SK-N-SH (cell line): ENCODE measurements at regions not wholly inside any gene's neighbourhood (a gene's known extent, or its start where the extent isn't known, plus 50 kb on each side); places are given as distances from the start of the nearest gene placed in this dataset.

ENCODE experiments used
- CTCF ChIA-PET: fragments of 300-600, 350-600 bp; formaldehyde crosslinking; extraction: SDS; loops from one replicate; lab custom pipeline; 2021; lab: Yijun Ruan, JAX
- POLR2A ChIA-PET: fragments of 350-600 bp; sonication (Branson Sonifier 250); formaldehyde crosslinking; extraction: SDS; loops from one replicate; lab custom pipeline; 2020; ENCODE audit warnings: antibody characterized with exemption, inconsistent platforms; lab: Yijun Ruan, JAX
- DNase-seq: peaks from one replicate; pipeline ENCODE4 v3.0.0; 2012
- H2AFZ ChIP-seq: fragments of 200-600 bp; sonication (generic); 2 replicates; pipeline ENCODE4 v1.8.1; 2016; ENCODE audit warnings: antibody characterized with exemption, mild to moderate bottlenecking, low read depth
- H3F3A ChIP-seq: fragments of 200-600 bp; sonication (generic); replicated peaks from 2 replicates; pipeline ENCODE3; 2016; ENCODE audit warnings: antibody characterized with exemption, mild to moderate bottlenecking; ENCODE audit not compliant: insufficient read depth
- H3K27ac ChIP-seq, 2 experiments: fragments of 200-500 bp in 1 of 2; fragments of 200-600 bp in 1 of 2; sonication (Bioruptor generic) in 1 of 2; sonication (generic), shearing (Covaris generic) in 1 of 2; 2 replicates each; pipeline versions ENCODE4 v1.5.1 to v1.6.1; 2014 to 2016; ENCODE audit warnings: low read depth in 2 of 2, inconsistent platforms in 1 of 2, low read length in 1 of 2, mild to moderate bottlenecking in 1 of 2, mixed read lengths in 1 of 2
- H3K27me3 ChIP-seq: fragments of 200-600 bp; sonication (generic), shearing (Covaris generic); 2 replicates; pipeline ENCODE4 v1.6.1; 2016; ENCODE audit warnings: mixed run types; ENCODE audit not compliant: insufficient read depth
- H3K36me3 ChIP-seq, 2 experiments: fragments of 200-500 bp in 1 of 2; fragments of 200-600 bp in 1 of 2; sonication (Bioruptor generic) in 1 of 2; sonication (generic) in 1 of 2; replicated peaks in 1 of 2; 2 replicates each; pipeline versions ENCODE3 to v1.5.1; 2014 to 2016; ENCODE audit warnings: low read length in 1 of 2, mild to moderate bottlenecking in 1 of 2; ENCODE audit not compliant: insufficient read depth in 2 of 2, control insufficient read depth in 1 of 2
- H3K4me1 ChIP-seq, 2 experiments: fragments of 200-500 bp in 1 of 2; fragments of 200-600 bp in 1 of 2; sonication (Bioruptor generic) in 1 of 2; sonication (generic), shearing (Covaris generic) in 1 of 2; 2 replicates each; pipeline versions ENCODE4 v1.5.1 to v1.6.1; 2014 to 2016; ENCODE audit warnings: low read depth in 1 of 2, low read length in 1 of 2, mixed run types in 1 of 2; ENCODE audit not compliant: insufficient read depth in 2 of 2, control insufficient read depth in 1 of 2
- H3K4me2 ChIP-seq: fragments of 200-600 bp; sonication (generic), shearing (Covaris generic); 2 replicates; pipeline ENCODE4 v1.6.1; 2017; ENCODE audit warnings: mixed run types
- H3K4me3 ChIP-seq, 2 experiments: fragments of 200-500 bp in 1 of 2; fragments of 200-600 bp in 1 of 2; sonication (Bioruptor generic) in 1 of 2; sonication (generic), shearing (Covaris generic) in 1 of 2; 2 replicates each; pipeline versions ENCODE4 v1.5.1 to v1.8.1; 2014 to 2016; ENCODE audit warnings: low read depth in 2 of 2, inconsistent platforms in 1 of 2, low read length in 1 of 2, mild to moderate bottlenecking in 1 of 2, mixed read lengths in 1 of 2, moderate library complexity in 1 of 2
- H3K79me2 ChIP-seq: fragments of 200-600 bp; sonication (generic); 2 replicates; pipeline ENCODE4 v1.8.1; 2017; ENCODE audit warnings: mild to moderate bottlenecking; ENCODE audit not compliant: insufficient read depth
- H3K9ac ChIP-seq: fragments of 200-600 bp; sonication (generic); 2 replicates; pipeline ENCODE4 v1.6.1; 2017; ENCODE audit warnings: mixed run types
- H3K9me2 ChIP-seq: fragments of 200-600 bp; sonication (generic); 2 replicates; pipeline ENCODE4 v1.6.1; 2017; ENCODE audit warnings: mixed run types
- H3K9me3 ChIP-seq: fragments of 200-600 bp; sonication (generic); 2 replicates; pipeline ENCODE4 v1.6.1; 2017; ENCODE audit warnings: mixed run types, mild to moderate bottlenecking, moderate library complexity
- H4K20me1 ChIP-seq: fragments of 200-600 bp; sonication (generic); 2 replicates; pipeline ENCODE4 v1.6.1; 2017; ENCODE audit warnings: mild to moderate bottlenecking, mixed run types; ENCODE audit not compliant: insufficient read depth
- CHD2 ChIP-seq: fragments of 150-350 bp; IDR thresholded peaks from 2 replicates; pipeline ENCODE4 v1.6.1; 2018; ENCODE audit warnings: low read length; ENCODE audit not compliant: partially characterized antibody
- ELF1 ChIP-seq: IDR thresholded peaks from 2 replicates; pipeline ENCODE4 v1.4.0; 2012
- EZH2phosphoT487 ChIP-seq: fragments of 200-600 bp; sonication (generic); IDR thresholded peaks from 2 replicates; pipeline ENCODE4 v1.6.1; 2017; ENCODE audit warnings: low read depth, mixed run types, mild to moderate bottlenecking, antibody characterized with exemption, moderate library complexity, borderline replicate concordance
- GABPA ChIP-seq: IDR thresholded peaks from 2 replicates; pipeline ENCODE4 v1.4.0; 2012; ENCODE audit warnings: low read depth, mild to moderate bottlenecking
- JUND ChIP-seq: IDR thresholded peaks from 2 replicates; pipeline ENCODE4 v1.4.0; 2012
- MEF2A ChIP-seq: IDR thresholded peaks from 2 replicates; pipeline ENCODE4 v1.4.0; 2012; ENCODE audit warnings: low read depth, borderline replicate concordance
- MXI1 ChIP-seq: IDR thresholded peaks from 2 replicates; pipeline ENCODE4 v1.6.1; 2012; ENCODE audit warnings: mild to moderate bottlenecking, low read depth, low read length, improper control_type of control experiment
- NFIC ChIP-seq: IDR thresholded peaks from 2 replicates; pipeline ENCODE4 v1.4.0; 2012; ENCODE audit warnings: borderline replicate concordance
- POLR2AphosphoS5 ChIP-seq: IDR thresholded peaks from 2 replicates; pipeline ENCODE4 v1.6.1; 2012; ENCODE audit warnings: low read depth, low read length
- REST ChIP-seq: IDR thresholded peaks from 2 replicates; pipeline ENCODE4 v1.6.1; 2012; ENCODE audit warnings: mild to moderate bottlenecking, low read depth, low read length, moderate library complexity
- RXRA ChIP-seq: IDR thresholded peaks from 2 replicates; pipeline ENCODE4 v1.4.0; 2012; ENCODE audit warnings: low read depth, mild to moderate bottlenecking, borderline replicate concordance
- TCF12 ChIP-seq: IDR thresholded peaks from 2 replicates; pipeline ENCODE4 v1.4.0; 2012
- TEAD4 ChIP-seq: IDR thresholded peaks from 2 replicates; pipeline ENCODE4 v1.4.0; 2012; ENCODE audit warnings: mild to moderate bottlenecking, borderline replicate concordance; ENCODE audit not compliant: insufficient read depth
- YY1 ChIP-seq: IDR thresholded peaks from 2 replicates; pipeline ENCODE4 v1.4.0; 2012; ENCODE audit warnings: low read depth, mild to moderate bottlenecking
- WGBS: methylation state at CpG from one replicate; pipeline ENCODE4 v1.1.6; 2017; ENCODE audit warnings: low lambda C conversion rate; 5-methylcytosine and 5-hydroxymethylcytosine counted together
- TF ChIP-seq, protein P1 (sequence below): fragments of 200-600 bp; sonication (generic); IDR thresholded peaks from 2 replicates; pipeline ENCODE4 v1.6.1; 2017; ENCODE audit warnings: antibody characterized with exemption, mild to moderate bottlenecking, moderate library complexity
- TF ChIP-seq, protein P2 (sequence below): fragments of 150-350 bp; IDR thresholded peaks from 2 replicates; pipeline ENCODE4 v1.6.1; 2017; ENCODE audit warnings: antibody characterized with exemption, low read length, low read depth, borderline replicate concordance

GRCh38 chr18:10011751-10012150 lies 97.9 kb downstream of the VAPA start:
- Histone ChIP-seq H2AFZ (no peak overlapping the region), H3K9me3 (no peaks in the 10 kb centered on the region), H3K4me3 (no peak overlapping the region), H3K36me3 (no peaks in the 10 kb centered on the region), H3K27ac (peak overlapping the region in 1 of 2 experiments; percentile 79; a peak in 1 of 4 replicates), H3K79me2 (no peaks in the 10 kb centered on the region), H3F3A (peaks cover 22% of the 10 kb centered on the region), H3K9ac (no peak overlapping the region), H3K9me2 (no peaks in the 10 kb centered on the region), H3K4me2 (no peak overlapping the region), H4K20me1 (no peaks in the 10 kb centered on the region), H3K4me1 (peaks cover 0 to 16% of the 10 kb centered on the region in 2 experiments), H3K27me3 (no peaks in the 10 kb centered on the region)
- no peak for DNase-seq
- no peak for TF ChIP-seq EZH2phosphoT487
- TF ChIP-seq CHD2, result no peak
- TF ChIP-seq ELF1, result no peak
- TF ChIP-seq MXI1, result no peak
- TF ChIP-seq RXRA, result no peak
- no peak for TF ChIP-seq GABPA
- TF ChIP-seq REST, result no peak
- no peak for TF ChIP-seq TCF12
- TF ChIP-seq TEAD4, result no peak
- no peak for TF ChIP-seq MEF2A
- no peak for TF ChIP-seq POLR2AphosphoS5
- TF ChIP-seq YY1, result no peak
- no peak for TF ChIP-seq JUND
- no peak for TF ChIP-seq NFIC
- ChIA-PET POLR2A (no interaction called here), CTCF (interaction anchor here (1.8 kb wide), 1 partner anchor 507 kb away, joined by 5 read pairs; no protein-coding TSS in a partner anchor)
- WGBS, result 97% methylated on average over 2 of the region's 2 CpGs

GRCh38 chr18:10012526-10012925 lies 98.7 kb downstream of the VAPA start:
- H3K36me3 ChIP-seq, result no peaks in the 10 kb centered on the region
- H3F3A ChIP-seq, result peaks cover 26% of the 10 kb centered on the region
- no peak overlapping the region for H2AFZ ChIP-seq
- no peaks in the 10 kb centered on the region for H3K9me3 ChIP-seq
- no peak overlapping the region for H3K27ac ChIP-seq
- no peak overlapping the region for H3K4me2 ChIP-seq
- no peak for DNase-seq
- no peak overlapping the region for H3K4me3 ChIP-seq
- CTCF ChIA-PET, result interaction anchor here (1.0 kb wide), 1 partner anchor 507 kb away, joined by 4 read pairs; no protein-coding TSS in a partner anchor
- H3K27me3 ChIP-seq, result no peaks in the 10 kb centered on the region
- no peaks in the 10 kb centered on the region for H3K9me2 ChIP-seq
- WGBS, result 68% methylated on average over 2 of the region's 4 CpGs
- H3K79me2 ChIP-seq, result no peaks in the 10 kb centered on the region
- peaks cover 0 to 16% of the 10 kb centered on the region in 2 experiments for H3K4me1 ChIP-seq
- no peak overlapping the region for H3K9ac ChIP-seq
- POLR2A ChIA-PET, result no interaction called here
- no peaks in the 10 kb centered on the region for H4K20me1 ChIP-seq
- TF ChIP-seq, protein P1, sequence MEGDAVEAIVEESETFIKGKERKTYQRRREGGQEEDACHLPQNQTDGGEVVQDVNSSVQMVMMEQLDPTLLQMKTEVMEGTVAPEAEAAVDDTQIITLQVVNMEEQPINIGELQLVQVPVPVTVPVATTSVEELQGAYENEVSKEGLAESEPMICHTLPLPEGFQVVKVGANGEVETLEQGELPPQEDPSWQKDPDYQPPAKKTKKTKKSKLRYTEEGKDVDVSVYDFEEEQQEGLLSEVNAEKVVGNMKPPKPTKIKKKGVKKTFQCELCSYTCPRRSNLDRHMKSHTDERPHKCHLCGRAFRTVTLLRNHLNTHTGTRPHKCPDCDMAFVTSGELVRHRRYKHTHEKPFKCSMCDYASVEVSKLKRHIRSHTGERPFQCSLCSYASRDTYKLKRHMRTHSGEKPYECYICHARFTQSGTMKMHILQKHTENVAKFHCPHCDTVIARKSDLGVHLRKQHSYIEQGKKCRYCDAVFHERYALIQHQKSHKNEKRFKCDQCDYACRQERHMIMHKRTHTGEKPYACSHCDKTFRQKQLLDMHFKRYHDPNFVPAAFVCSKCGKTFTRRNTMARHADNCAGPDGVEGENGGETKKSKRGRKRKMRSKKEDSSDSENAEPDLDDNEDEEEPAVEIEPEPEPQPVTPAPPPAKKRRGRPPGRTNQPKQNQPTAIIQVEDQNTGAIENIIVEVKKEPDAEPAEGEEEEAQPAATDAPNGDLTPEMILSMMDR, result no peak
- TF ChIP-seq, protein P2, sequence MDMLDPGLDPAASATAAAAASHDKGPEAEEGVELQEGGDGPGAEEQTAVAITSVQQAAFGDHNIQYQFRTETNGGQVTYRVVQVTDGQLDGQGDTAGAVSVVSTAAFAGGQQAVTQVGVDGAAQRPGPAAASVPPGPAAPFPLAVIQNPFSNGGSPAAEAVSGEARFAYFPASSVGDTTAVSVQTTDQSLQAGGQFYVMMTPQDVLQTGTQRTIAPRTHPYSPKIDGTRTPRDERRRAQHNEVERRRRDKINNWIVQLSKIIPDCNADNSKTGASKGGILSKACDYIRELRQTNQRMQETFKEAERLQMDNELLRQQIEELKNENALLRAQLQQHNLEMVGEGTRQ, result no peak
- TF ChIP-seq, all 33 proteins: peak for 0
